ENCODE measurements at regions not wholly inside any gene's neighbourhood (a gene's known extent, or its start where the extent isn't known, plus 50 kb on each side); places are given as distances from the start of the nearest gene placed in this dataset.

- DNase-seq: no peak
Measured at GRCh38 chr5:158644301-158644700, 455.4 kb downstream of the EBF1 start.

- DNase-seq: no peak
Measured at GRCh38 chr5:158643840-158644239, 455.9 kb downstream of the EBF1 start.

- DNase-seq: no peak
Measured at GRCh38 chr5:158642879-158643278, 456.8 kb downstream of the EBF1 start.

- DNase-seq: no peak
Measured at GRCh38 chr5:158641016-158641415, 458.7 kb downstream of the EBF1 start.

GRCh38 chr5:158640593-158640980 is 459.1 kb downstream of the EBF1 start:
- DNase-seq: peak in 1 of 2 experiments; percentile 2

- DNase-seq: no peak
Measured at GRCh38 chr5:158639881-158640592, 459.7 kb downstream of the EBF1 start.

- DNase-seq: no peak
Measured at GRCh38 chr5:158638396-158638795, 461.3 kb downstream of the EBF1 start.

DNA sequence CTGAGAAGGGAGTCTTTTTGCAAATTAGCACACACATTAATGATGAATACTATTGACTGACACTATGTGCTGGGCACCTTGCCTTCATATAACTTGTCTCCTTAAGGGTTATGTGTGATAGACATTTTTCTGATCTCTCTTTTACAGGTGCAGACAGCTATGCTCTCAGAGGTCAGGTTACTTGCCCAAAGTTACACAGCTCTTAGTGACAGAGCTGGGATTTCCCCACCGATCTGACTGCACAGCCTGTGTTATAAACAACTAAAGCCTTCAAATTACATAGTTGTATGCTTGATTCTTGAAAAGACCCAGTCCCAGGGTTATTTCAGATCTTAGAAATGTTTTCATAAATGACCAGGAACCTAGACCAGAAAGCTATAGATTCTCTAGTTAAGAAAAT is 462.7 kb downstream of the EBF1 start:
- DNase-seq: no peak

- DNase-seq: no peak
Measured at GRCh38 chr5:158635565-158635964, 464.2 kb downstream of the EBF1 start.

GRCh38 chr5:158634714-158635113 is 465.0 kb downstream of the EBF1 start:
- DNase-seq: no peak

DNA sequence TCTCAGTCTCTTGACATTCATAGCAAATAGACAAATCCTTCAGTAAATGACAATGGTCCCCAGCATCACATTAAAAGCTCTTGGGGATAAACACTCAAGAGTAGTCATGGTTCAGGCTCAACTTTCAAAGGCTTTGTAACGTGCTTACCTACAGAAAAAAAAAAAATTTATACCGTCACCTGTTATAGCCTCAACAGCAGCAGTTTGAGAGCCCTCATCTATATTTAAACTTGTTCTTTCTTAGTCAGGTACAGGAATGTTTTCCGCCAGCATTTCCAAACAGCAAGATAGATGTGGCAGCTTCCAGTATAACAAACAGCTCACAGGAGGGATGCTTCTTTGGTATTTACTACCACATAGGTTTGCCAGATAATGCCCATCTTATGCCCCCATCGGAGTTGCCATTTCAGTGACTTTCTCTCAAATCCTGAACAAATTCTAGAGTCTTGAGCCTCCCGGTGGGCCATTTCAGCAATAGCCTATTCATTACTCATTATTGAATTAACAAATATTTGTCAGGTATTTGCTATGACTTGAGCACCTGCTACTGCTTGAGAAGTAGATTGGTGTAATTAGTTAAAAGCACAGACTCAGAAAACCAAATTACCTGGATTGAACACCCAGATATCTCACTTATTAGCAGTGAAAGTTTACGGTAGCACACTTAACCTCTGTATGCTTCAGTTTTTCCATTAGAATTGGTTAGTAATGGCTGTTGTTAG is 470.0 kb downstream of the EBF1 start:
- no peak for DNase-seq

DNA sequence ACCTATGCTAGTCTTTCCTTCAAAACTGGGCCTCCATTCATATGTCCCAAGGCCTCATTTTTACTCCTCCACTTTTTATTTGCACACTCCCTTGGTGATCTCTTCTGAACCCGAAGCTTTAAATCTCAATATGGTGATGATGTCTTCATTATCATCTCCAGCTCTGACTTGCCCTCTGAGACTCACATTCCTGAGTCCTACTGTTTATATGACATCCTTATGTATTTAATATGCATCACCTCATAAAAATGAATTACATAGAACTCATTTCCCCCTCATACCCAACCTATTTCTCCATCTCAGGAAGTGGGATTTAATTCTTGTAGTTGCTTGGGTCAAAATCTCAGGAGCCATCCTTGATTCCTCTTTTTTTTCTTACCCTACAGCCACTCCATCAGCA is 473.0 kb downstream of the EBF1 start:
- DNase-seq: no peak

DNA sequence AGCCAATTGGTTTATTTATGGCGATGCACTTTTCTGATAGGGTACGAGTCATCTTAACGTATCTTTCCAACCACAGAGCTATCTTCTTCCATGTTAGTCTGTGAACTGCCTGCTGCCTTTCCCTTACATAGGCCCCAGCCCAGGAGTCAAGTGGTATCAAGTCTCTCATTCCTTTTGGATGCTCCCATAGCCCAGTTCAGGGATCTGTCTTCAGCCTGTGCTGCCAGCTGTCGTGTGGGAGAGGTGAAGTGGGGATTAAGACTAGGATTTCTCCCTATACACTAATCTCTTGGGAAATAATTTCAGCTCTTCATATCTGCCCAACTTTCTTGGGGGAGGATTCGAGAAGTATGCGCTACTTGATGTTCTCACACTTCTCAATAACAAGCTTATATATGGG is 475.7 kb downstream of the EBF1 start:
- DNase-seq: no peak

DNA sequence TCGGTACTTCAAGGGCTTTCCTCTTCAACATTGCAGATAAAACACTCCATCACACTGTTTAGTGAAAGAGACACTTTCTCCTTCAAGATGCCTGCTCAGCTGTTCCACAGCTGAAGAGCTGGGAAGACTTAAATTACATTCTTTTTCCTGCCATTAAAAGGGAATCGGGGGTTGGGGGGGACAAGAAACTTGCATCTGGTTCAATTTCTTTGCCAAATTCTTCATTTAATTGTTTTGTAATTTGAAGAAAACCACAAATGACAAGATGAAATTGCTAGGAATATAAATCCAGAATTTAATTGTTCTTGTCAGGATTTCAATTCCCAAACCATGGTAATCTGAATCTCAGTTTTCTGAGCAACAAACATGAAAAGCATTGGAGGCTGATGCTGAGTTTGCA is 478.3 kb downstream of the EBF1 start:
- no peak for DNase-seq

DNA sequence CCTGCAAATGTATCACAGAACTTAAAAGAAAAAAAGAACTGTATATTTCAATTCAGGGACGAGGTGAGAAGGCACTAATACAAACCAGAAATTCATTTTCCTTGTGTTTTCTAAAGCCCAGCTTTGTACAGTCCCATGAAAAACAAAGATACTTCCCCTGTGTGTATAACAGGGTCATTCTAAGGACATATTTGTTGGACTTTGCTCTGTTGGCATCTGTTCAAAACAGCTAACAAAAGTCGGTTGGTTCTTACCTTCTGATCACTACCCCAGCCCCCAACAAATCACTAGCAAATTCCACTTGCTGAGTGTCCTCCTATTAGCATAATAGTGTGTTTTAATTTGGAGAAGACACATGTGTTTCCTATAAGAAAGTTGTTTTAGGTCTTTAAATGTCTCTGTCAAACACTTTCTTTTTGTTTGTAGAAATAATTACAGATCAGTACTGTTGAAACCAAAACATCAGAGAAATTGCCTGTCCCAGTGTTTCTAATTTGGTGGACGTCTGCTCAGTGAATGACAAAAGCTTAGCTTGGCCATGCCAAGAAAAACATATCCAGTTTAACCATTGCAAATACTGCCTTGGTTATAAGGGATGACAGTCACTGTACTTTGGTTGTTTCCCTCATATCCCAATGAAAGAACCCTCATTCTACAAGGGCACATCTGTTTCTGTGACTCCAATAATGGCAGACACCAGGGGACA is 480.5 kb downstream of the EBF1 start:
- no peak for DNase-seq

DNA sequence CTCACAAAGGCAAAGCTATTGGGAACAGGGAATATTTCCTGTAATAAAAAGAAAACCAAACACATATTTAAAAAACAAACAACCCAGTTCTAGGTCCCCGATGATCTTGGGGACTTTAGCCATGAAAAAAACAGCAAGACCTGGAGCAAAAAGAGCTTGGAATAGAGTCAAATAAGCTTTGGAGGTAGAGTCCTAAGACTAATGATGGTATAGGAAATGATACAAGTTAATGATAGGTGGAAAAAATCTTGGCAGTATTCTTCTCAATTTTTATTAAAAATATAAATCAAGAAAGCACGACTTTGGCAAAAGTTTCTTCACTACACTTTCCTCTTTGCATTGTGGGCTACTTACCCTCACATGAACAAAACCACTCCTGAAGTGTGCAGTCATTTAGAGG is 481.5 kb downstream of the EBF1 start:
- no peak for DNase-seq

- DNase-seq: no peak
Measured at GRCh38 chr5:158616707-158617106, 483.0 kb downstream of the EBF1 start.

GRCh38 chr5:158614951-158615350 is 484.8 kb downstream of the EBF1 start:
- DNase-seq: no peak

GRCh38 chr5:158611581-158611980 is 488.1 kb downstream of the EBF1 start:
- DNase-seq: no peak

- no peak for DNase-seq
Measured at GRCh38 chr5:158610051-158610415, 489.7 kb downstream of the EBF1 start.

DNA sequence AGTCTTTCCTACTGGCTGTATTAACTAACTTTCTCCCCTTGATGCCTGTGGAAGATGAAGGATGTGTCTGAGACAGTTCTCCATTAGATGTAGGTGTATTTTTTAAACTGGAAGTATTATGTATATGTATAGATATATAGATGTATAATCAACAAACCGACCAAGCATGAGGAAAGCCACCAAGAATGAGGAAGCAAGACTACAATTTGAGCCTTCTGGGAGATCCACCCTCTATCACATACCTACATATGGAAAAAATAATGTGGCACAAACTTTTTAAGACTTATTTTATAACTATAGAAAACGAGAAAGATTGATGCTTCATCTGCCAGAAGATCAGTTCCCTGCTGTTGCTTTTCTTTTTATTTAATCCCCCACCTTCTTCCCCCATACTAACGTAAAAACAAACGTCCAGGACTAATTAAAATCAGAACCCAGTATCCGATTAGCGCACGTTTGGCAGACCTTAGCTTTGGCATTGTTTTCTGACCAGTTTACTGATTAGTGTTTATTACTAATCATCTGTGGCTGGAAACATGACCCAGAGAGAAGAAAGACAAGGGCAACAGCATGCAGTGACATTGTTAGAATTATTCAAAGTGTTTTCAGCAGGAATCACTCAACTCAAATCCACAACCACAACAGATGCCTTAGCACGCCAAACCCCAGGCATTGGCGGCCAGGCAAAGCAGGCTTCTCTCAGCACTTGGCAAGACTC is 490.2 kb downstream of the EBF1 start:
- no peak for DNase-seq

DNA sequence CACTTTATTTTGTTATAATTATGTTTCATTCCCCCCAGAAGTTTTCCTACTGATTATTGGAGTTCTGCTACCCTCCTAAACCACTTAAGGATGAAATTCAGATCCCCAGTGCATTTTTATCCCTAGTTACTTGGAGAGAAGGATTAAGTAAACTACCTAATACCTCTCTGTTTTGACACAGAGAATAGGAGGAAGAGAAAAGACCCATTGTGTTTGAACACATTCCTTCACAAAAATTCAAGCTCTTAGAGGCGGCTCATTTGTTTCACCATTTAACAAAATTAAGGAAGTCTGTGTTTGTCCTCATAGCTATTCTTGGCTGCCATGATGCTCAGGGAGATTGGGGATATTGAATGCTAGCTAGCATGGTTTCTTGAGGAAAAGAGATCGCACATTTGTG is 492.6 kb downstream of the EBF1 start:
- no peak for DNase-seq

DNA sequence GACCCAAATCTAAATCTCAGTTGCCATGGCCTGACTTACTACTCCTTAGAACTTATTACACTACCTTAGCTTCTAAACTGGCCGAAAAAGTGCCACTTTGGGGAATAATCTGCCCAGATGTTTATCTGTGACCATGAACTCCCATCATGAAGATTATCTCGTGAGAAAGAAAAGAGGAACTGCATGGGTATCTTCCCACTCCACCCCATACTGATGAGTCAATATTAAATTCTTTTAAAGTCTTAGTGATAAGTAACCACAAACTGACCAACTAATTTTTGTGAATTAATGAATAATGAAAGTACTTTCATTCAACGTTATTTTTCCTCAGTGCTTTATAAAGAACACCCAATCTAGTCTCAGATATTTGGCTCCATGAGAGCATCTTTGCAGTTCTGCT is 493.5 kb downstream of the EBF1 start:
- DNase-seq: no peak

- no peak for DNase-seq
Measured at GRCh38 chr5:158602981-158603380, 496.7 kb downstream of the EBF1 start.
